Thoracic aorta (tissue), 2 donors: ENCODE measurements at regions not wholly inside any gene's neighbourhood (a gene's known extent, or its start where the extent isn't known, plus 50 kb on each side); places are given as distances from the start of the nearest gene placed in this dataset.

Experiments
- ATAC-seq: fragments of 150-250 bp; one replicate; pipeline ENCODE4 v1.8.0; 2017; ENCODE audit warnings: low read depth; ENCODE audit not compliant: insufficient number of reproducible peaks, low FRiP score
- DNase-seq: peaks from one replicate; pipeline ENCODE4 v3.0.0-alpha.2; 2020; ENCODE audit warnings: low spot score
- H3K27ac ChIP-seq, 2 donors: fragments of 200-600 bp; sonication (generic); 1 replicate in 1 of 2; 2 replicates in 1 of 2; pipeline ENCODE4 v1.5.1; 2016; ENCODE audit warnings: mild to moderate bottlenecking in 2 of 2, moderate library complexity in 2 of 2
- H3K27me3 ChIP-seq: fragments of 200-600 bp; sonication (generic); replicated peaks from 2 replicates; pipeline ENCODE4 v1.6.0; 2016; ENCODE audit warnings: mild to moderate bottlenecking; ENCODE audit not compliant: insufficient read depth
- H3K36me3 ChIP-seq: fragments of 200-600 bp; sonication (generic); one replicate; pipeline ENCODE4 v1.5.1; 2016
- H3K4me1 ChIP-seq, 2 donors: fragments of 200-600 bp; sonication (generic); 1 replicate in 1 of 2; 2 replicates in 1 of 2; pipeline versions ENCODE4 v1.5.1 to v1.6.0; 2016; ENCODE audit warnings: low read depth in 2 of 2, mild to moderate bottlenecking in 1 of 2; ENCODE audit not compliant: control insufficient read depth in 1 of 2
- H3K4me3 ChIP-seq: fragments of 200-600 bp; sonication (generic); 2 replicates; pipeline ENCODE4 v1.5.1; 2016; ENCODE audit warnings: mild to moderate bottlenecking
- H3K9me3 ChIP-seq: fragments of 200-600 bp; sonication (generic); 2 replicates; pipeline ENCODE4 v1.5.1; 2016
- CTCF ChIP-seq: fragments of 200-600 bp; sonication (generic); IDR thresholded peaks from one replicate; pipeline ENCODE4 v1.5.1; 2019; ENCODE audit warnings: antibody characterized with exemption

- no peaks in the 10 kb centered on the region for H3K27me3 ChIP-seq
- no peak for TF ChIP-seq CTCF
- no peaks in the 10 kb centered on the region for H3K36me3 ChIP-seq
- no peak for ATAC-seq
- no peak overlapping the region for H3K27ac ChIP-seq
- H3K9me3 ChIP-seq = no peaks in the 10 kb centered on the region
- DNase-seq = no peak
- H3K4me1 ChIP-seq = peaks cover 43 to 80% of the 10 kb centered on the region in 2 donors
- no peak overlapping the region for H3K4me3 ChIP-seq
Measured at GRCh38 chr12:124514145-124514995, 53.0 kb downstream of the NCOR2 start.

- H3K27me3 ChIP-seq = no peaks in the 10 kb centered on the region
- TF ChIP-seq CTCF = no peak
- H3K9me3 ChIP-seq = no peaks in the 10 kb centered on the region
- H3K27ac ChIP-seq = peak overlapping the region in 1 of 2 donors; percentile 25
- ATAC-seq (no peak), DNase-seq (no peak)
- no peaks in the 10 kb centered on the region for H3K36me3 ChIP-seq
- peaks cover 42 to 80% of the 10 kb centered on the region in 2 donors for H3K4me1 ChIP-seq
- H3K4me3 ChIP-seq = no peak overlapping the region
Measured at GRCh38 chr12:124513297-124513867, 54.0 kb downstream of the NCOR2 start.

- Histone ChIP-seq H3K27me3 (no peaks in the 10 kb centered on the region), H3K27ac (peak overlapping the region in 1 of 2 donors; percentile 25), H3K4me3 (peak overlapping the region; percentile 15), H3K9me3 (no peaks in the 10 kb centered on the region), H3K4me1 (peaks cover 40 to 80% of the 10 kb centered on the region in 2 donors), H3K36me3 (no peaks in the 10 kb centered on the region)
- DNase-seq (peak; percentile 82), ATAC-seq (no peak)
- no peak for TF ChIP-seq CTCF
Measured at GRCh38 chr12:124512667-124513296, 54.6 kb downstream of the NCOR2 start.

- DNase-seq (no peak), ATAC-seq (no peak)
- no peak overlapping the region for H3K4me3 ChIP-seq
- no peak for TF ChIP-seq CTCF
- H3K9me3 ChIP-seq = no peaks in the 10 kb centered on the region
- no peaks in the 10 kb centered on the region for H3K36me3 ChIP-seq
- H3K27ac ChIP-seq = no peak overlapping the region
- H3K4me1 ChIP-seq = peaks cover 30 to 80% of the 10 kb centered on the region in 2 donors
- H3K27me3 ChIP-seq = no peaks in the 10 kb centered on the region
Measured at GRCh38 chr12:124511259-124511985, 56.0 kb downstream of the NCOR2 start.
